ENCODE measurements at regions not wholly inside any gene's neighbourhood (a gene's known extent, or its start where the extent isn't known, plus 50 kb on each side); places are given as distances from the start of the nearest gene placed in this dataset.

- intact Hi-C loops (cut with micrococcal nuclease) = no loop called here
- no TSS peak for BruUV-seq (replicated peaks)
- in situ Hi-C loops (cut with MboI) = no loop called here
- ChIA-PET POLR2A (no interaction called here), CTCF (ENCODE audit: low intra/inter-chr PET ratio) (no interaction called here)
- no peak for DNase-seq (ENCODE audit: extremely low read depth in 1 of 4, low spot score in 3 of 4)
- H3K9me1 ChIP-seq (ENCODE audit: control insufficient read depth, insufficient read depth, low read length) = no peaks in the 10 kb centered on the region
- peaks cover 0 to 4% of the 10 kb centered on the region in 2 experiments; a peak in 1 of 5 replicates for H3K4me1 ChIP-seq (replicated peaks in 1 of 2; ENCODE audit: control insufficient read depth in 2 of 2, insufficient read depth in 2 of 2, low read length in 2 of 2)
- no peak overlapping the region for H3K4me3 ChIP-seq
- no peaks in the 10 kb centered on the region for H3K27me3 ChIP-seq (ENCODE audit: control insufficient read depth in 2 of 2, insufficient read depth in 2 of 2, low read length in 2 of 2)
- no peak overlapping the region for H2AFZ ChIP-seq (ENCODE audit: low read depth, low read length)
- no peak overlapping the region for H3K4me2 ChIP-seq (ENCODE audit: insufficient read depth, low read length)
- no peaks in the 10 kb centered on the region for H3K36me3 ChIP-seq (ENCODE audit: control insufficient read depth, insufficient read depth, low read length)
- H3K9ac ChIP-seq (ENCODE audit: insufficient read depth in 1 of 2, low read depth in 2 of 2, low read length in 2 of 2) = no peak overlapping the region
- ATAC-seq = no peak
- FAIRE-seq = no peak
- WGBS (ENCODE audit: insufficient coverage, low coverage, missing lambda C conversion rate) = 100% methylated on average over 1 of the region's 1 CpG
- H4K20me1 ChIP-seq (replicated peaks; ENCODE audit: control insufficient read depth, insufficient read depth, low read length) = no peaks in the 10 kb centered on the region
- H3K79me2 ChIP-seq (ENCODE audit: control insufficient read depth, insufficient read depth, low read length) = no peaks in the 10 kb centered on the region
- H3K9me3 ChIP-seq (replicated peaks; ENCODE audit: control insufficient read depth, insufficient read depth, low read depth, low read length) = no peaks in the 10 kb centered on the region
- no peak overlapping the region for H3K27ac ChIP-seq (ENCODE audit: extremely low read depth, low read depth, low read length)
- TF ChIP-seq MAFK (IDR thresholded peaks at IDR 0.05; ENCODE audit: low read length) = no peak
- no peak for TF ChIP-seq CUX1 (CRISPR knock-in tag; IDR thresholded peaks at IDR 0.05)
- TF ChIP-seq RNF2 (IDR thresholded peaks at IDR 0.05) = no peak
- TF ChIP-seq ZNF282 (CRISPR knock-in tag; IDR thresholded peaks at IDR 0.05) = no peak
- no peak for TF ChIP-seq TEAD2 (tag; IDR thresholded peaks at IDR 0.05)
- TF ChIP-seq SFPQ (IDR thresholded peaks at IDR 0.05; ENCODE audit: low read depth, low read length) = no peak
- TF ChIP-seq MCM2 (IDR thresholded peaks at IDR 0.05; ENCODE audit: low read depth) = no peak
- no peak for TF ChIP-seq KDM5B (IDR thresholded peaks at IDR 0.05; ENCODE audit: insufficient replicate concordance, low read depth, low read length)
- TF ChIP-seq ZZZ3 (IDR thresholded peaks at IDR 0.05) = no peak
- no peak for TF ChIP-seq ETS2 (tag; IDR thresholded peaks at IDR 0.05; ENCODE audit: borderline replicate concordance, poor library complexity, severe bottlenecking)
- TF ChIP-seq ZEB2 (IDR thresholded peaks at IDR 0.05) = no peak
- TF ChIP-seq BCLAF1 (IDR thresholded peaks at IDR 0.05; ENCODE audit: borderline replicate concordance in 1 of 2, control insufficient read depth in 1 of 2, low read depth in 2 of 2, low read length in 1 of 2) = no peak
- no peak for TF ChIP-seq CBX3 (IDR thresholded peaks at IDR 0.05; ENCODE audit: borderline replicate concordance in 1 of 2, low read length in 2 of 2)
These were observed 171.9 kb upstream of the FN1 start for GRCh38 chr2:215607766-215608165.
